SK-N-SH (cell line): ENCODE measurements at regions not wholly inside any gene's neighbourhood (a gene's known extent, or its start where the extent isn't known, plus 50 kb on each side); places are given as distances from the start of the nearest gene placed in this dataset.

Experiments used
- CTCF ChIA-PET: fragments of 300-600, 350-600 bp; formaldehyde crosslinking; extraction: SDS; loops from one replicate; lab custom pipeline; 2021; lab: Yijun Ruan, JAX
- POLR2A ChIA-PET: fragments of 350-600 bp; sonication (Branson Sonifier 250); formaldehyde crosslinking; extraction: SDS; loops from one replicate; lab custom pipeline; 2020; ENCODE audit warnings: antibody characterized with exemption, inconsistent platforms; lab: Yijun Ruan, JAX
- DNase-seq: peaks from one replicate; pipeline ENCODE4 v3.0.0; 2012
- H2AFZ ChIP-seq: fragments of 200-600 bp; sonication (generic); 2 replicates; pipeline ENCODE4 v1.8.1; 2016; ENCODE audit warnings: antibody characterized with exemption, mild to moderate bottlenecking, low read depth
- H3F3A ChIP-seq: fragments of 200-600 bp; sonication (generic); replicated peaks from 2 replicates; pipeline ENCODE3; 2016; ENCODE audit warnings: antibody characterized with exemption, mild to moderate bottlenecking; ENCODE audit not compliant: insufficient read depth
- H3K27ac ChIP-seq, 2 experiments: fragments of 200-500 bp in 1 of 2; fragments of 200-600 bp in 1 of 2; sonication (Bioruptor generic) in 1 of 2; sonication (generic), shearing (Covaris generic) in 1 of 2; 2 replicates each; pipeline versions ENCODE4 v1.5.1 to v1.6.1; 2014 to 2016; ENCODE audit warnings: low read depth in 2 of 2, inconsistent platforms in 1 of 2, low read length in 1 of 2, mild to moderate bottlenecking in 1 of 2, mixed read lengths in 1 of 2
- H3K27me3 ChIP-seq: fragments of 200-600 bp; sonication (generic), shearing (Covaris generic); 2 replicates; pipeline ENCODE4 v1.6.1; 2016; ENCODE audit warnings: mixed run types; ENCODE audit not compliant: insufficient read depth
- H3K36me3 ChIP-seq, 2 experiments: fragments of 200-500 bp in 1 of 2; fragments of 200-600 bp in 1 of 2; sonication (Bioruptor generic) in 1 of 2; sonication (generic) in 1 of 2; replicated peaks in 1 of 2; 2 replicates each; pipeline versions ENCODE3 to v1.5.1; 2014 to 2016; ENCODE audit warnings: low read length in 1 of 2, mild to moderate bottlenecking in 1 of 2; ENCODE audit not compliant: insufficient read depth in 2 of 2, control insufficient read depth in 1 of 2
- H3K4me1 ChIP-seq, 2 experiments: fragments of 200-500 bp in 1 of 2; fragments of 200-600 bp in 1 of 2; sonication (Bioruptor generic) in 1 of 2; sonication (generic), shearing (Covaris generic) in 1 of 2; 2 replicates each; pipeline versions ENCODE4 v1.5.1 to v1.6.1; 2014 to 2016; ENCODE audit warnings: low read depth in 1 of 2, low read length in 1 of 2, mixed run types in 1 of 2; ENCODE audit not compliant: insufficient read depth in 2 of 2, control insufficient read depth in 1 of 2
- H3K4me2 ChIP-seq: fragments of 200-600 bp; sonication (generic), shearing (Covaris generic); 2 replicates; pipeline ENCODE4 v1.6.1; 2017; ENCODE audit warnings: mixed run types
- H3K4me3 ChIP-seq, 2 experiments: fragments of 200-500 bp in 1 of 2; fragments of 200-600 bp in 1 of 2; sonication (Bioruptor generic) in 1 of 2; sonication (generic), shearing (Covaris generic) in 1 of 2; 2 replicates each; pipeline versions ENCODE4 v1.5.1 to v1.8.1; 2014 to 2016; ENCODE audit warnings: low read depth in 2 of 2, inconsistent platforms in 1 of 2, low read length in 1 of 2, mild to moderate bottlenecking in 1 of 2, mixed read lengths in 1 of 2, moderate library complexity in 1 of 2
- H3K79me2 ChIP-seq: fragments of 200-600 bp; sonication (generic); 2 replicates; pipeline ENCODE4 v1.8.1; 2017; ENCODE audit warnings: mild to moderate bottlenecking; ENCODE audit not compliant: insufficient read depth
- H3K9ac ChIP-seq: fragments of 200-600 bp; sonication (generic); 2 replicates; pipeline ENCODE4 v1.6.1; 2017; ENCODE audit warnings: mixed run types
- H3K9me2 ChIP-seq: fragments of 200-600 bp; sonication (generic); 2 replicates; pipeline ENCODE4 v1.6.1; 2017; ENCODE audit warnings: mixed run types
- H3K9me3 ChIP-seq: fragments of 200-600 bp; sonication (generic); 2 replicates; pipeline ENCODE4 v1.6.1; 2017; ENCODE audit warnings: mixed run types, mild to moderate bottlenecking, moderate library complexity
- H4K20me1 ChIP-seq: fragments of 200-600 bp; sonication (generic); 2 replicates; pipeline ENCODE4 v1.6.1; 2017; ENCODE audit warnings: mild to moderate bottlenecking, mixed run types; ENCODE audit not compliant: insufficient read depth
- CTCF ChIP-seq: fragments of 200-600 bp; sonication (generic); IDR thresholded peaks from 2 replicates; pipeline ENCODE4 v1.6.1; 2017; ENCODE audit warnings: antibody characterized with exemption, mild to moderate bottlenecking, moderate library complexity
- ELF1 ChIP-seq: IDR thresholded peaks from 2 replicates; pipeline ENCODE4 v1.4.0; 2012
- EP300 ChIP-seq, 2 experiments: IDR thresholded peaks; 2 replicates each; pipeline versions ENCODE4 v1.4.0 to v1.6.1; 2012; ENCODE audit warnings: borderline replicate concordance in 1 of 2, low read depth in 1 of 2, low read length in 1 of 2
- FOSL2 ChIP-seq: IDR thresholded peaks from 2 replicates; pipeline ENCODE4 v1.4.0; 2012; ENCODE audit warnings: low read depth, mild to moderate bottlenecking, moderate library complexity, borderline replicate concordance
- FOXM1 ChIP-seq: IDR thresholded peaks from 2 replicates; pipeline ENCODE4 v1.4.0; 2012; ENCODE audit warnings: low read depth, mild to moderate bottlenecking
- GATA2 ChIP-seq: sonication (generic); formaldehyde crosslinking; IDR thresholded peaks from 2 replicates; pipeline ENCODE4 v1.5.0; 2020; ENCODE audit warnings: mild to moderate bottlenecking, missing genetic modification reagents
- JUND ChIP-seq: IDR thresholded peaks from 2 replicates; pipeline ENCODE4 v1.4.0; 2012
- NRF1 ChIP-seq: IDR thresholded peaks from 2 replicates; pipeline ENCODE4 v1.6.1; 2012; ENCODE audit warnings: low read depth, mild to moderate bottlenecking, low read length
- PBX3 ChIP-seq: IDR thresholded peaks from 2 replicates; pipeline ENCODE4; 2012
- RAD21 ChIP-seq: IDR thresholded peaks from 2 replicates; pipeline ENCODE4 v1.6.1; 2012; ENCODE audit warnings: mild to moderate bottlenecking, low read length
- REST ChIP-seq: IDR thresholded peaks from 2 replicates; pipeline ENCODE4 v1.6.1; 2012; ENCODE audit warnings: mild to moderate bottlenecking, low read depth, low read length, moderate library complexity
- TAF1 ChIP-seq: IDR thresholded peaks from 2 replicates; pipeline ENCODE4 v1.6.1; 2012; ENCODE audit warnings: low read depth, mild to moderate bottlenecking, low read length, moderate library complexity, borderline replicate concordance
- TEAD4 ChIP-seq: IDR thresholded peaks from 2 replicates; pipeline ENCODE4 v1.4.0; 2012; ENCODE audit warnings: mild to moderate bottlenecking, borderline replicate concordance; ENCODE audit not compliant: insufficient read depth
- USF1 ChIP-seq: IDR thresholded peaks from 2 replicates; pipeline ENCODE4 v1.4.0; 2012; ENCODE audit warnings: low read depth, borderline replicate concordance
- WGBS: methylation state at CpG from one replicate; pipeline ENCODE4 v1.1.6; 2017; ENCODE audit warnings: low lambda C conversion rate; 5-methylcytosine and 5-hydroxymethylcytosine counted together

- TF ChIP-seq FOXM1 (no peak), FOSL2 (no peak), ELF1 (no peak)
Measured at GRCh38 chr3:99524559-99524958, 113.8 kb upstream of the COL8A1 start (continued).

- ChIA-PET CTCF (no interaction called here), POLR2A (no interaction called here)
- Histone ChIP-seq H3K9ac (no peak overlapping the region), H3K4me3 (no peak overlapping the region), H3K4me1 (no peaks in the 10 kb centered on the region; a peak in 1 of 4 replicates), H3K4me2 (no peak overlapping the region), H3K27ac (no peak overlapping the region; a peak in 1 of 4 replicates), H2AFZ (no peak overlapping the region), H3K27me3 (peaks cover 6% of the 10 kb centered on the region; the same call in 1 of the 2 replicates), H3K36me3 (no peaks in the 10 kb centered on the region), H3K9me2 (no peaks in the 10 kb centered on the region), H3F3A (no peaks in the 10 kb centered on the region), H3K9me3 (no peaks in the 10 kb centered on the region), H4K20me1 (no peaks in the 10 kb centered on the region), H3K79me2 (no peaks in the 10 kb centered on the region)
- 8% methylated on average over 3 of the region's 3 CpGs for WGBS
- no peak for DNase-seq
- TF ChIP-seq CTCF (no peak), TEAD4 (no peak), GATA2 (CRISPR knock-in tag) (no peak), NRF1 (no peak), FOSL2 (no peak), RAD21 (no peak), JUND (no peak), TAF1 (no peak), PBX3 (no peak), REST (no peak), EP300 (IDR thresholded peaks at IDR 0.05; ENCODE audit: borderline replicate concordance in 1 of 2, low read depth in 1 of 2, low read length in 1 of 2) (no peak), USF1 (no peak)
Measured at GRCh38 chr3:99523431-99524127, 114.8 kb upstream of the COL8A1 start.
